ENCODE measurements at regions not wholly inside any gene's neighbourhood (a gene's known extent, or its start where the extent isn't known, plus 50 kb on each side); places are given as distances from the start of the nearest gene placed in this dataset.
"Not testable (repeated sequence)": the region's sequence is repeated elsewhere in the genome, so short reads cannot be mapped to it uniquely, and the experiment has no call there.

- DNase-seq = no peak
Measured at GRCh38 chr12:17097674-17098073, 491.7 kb upstream of the LMO3 start.

DNA sequence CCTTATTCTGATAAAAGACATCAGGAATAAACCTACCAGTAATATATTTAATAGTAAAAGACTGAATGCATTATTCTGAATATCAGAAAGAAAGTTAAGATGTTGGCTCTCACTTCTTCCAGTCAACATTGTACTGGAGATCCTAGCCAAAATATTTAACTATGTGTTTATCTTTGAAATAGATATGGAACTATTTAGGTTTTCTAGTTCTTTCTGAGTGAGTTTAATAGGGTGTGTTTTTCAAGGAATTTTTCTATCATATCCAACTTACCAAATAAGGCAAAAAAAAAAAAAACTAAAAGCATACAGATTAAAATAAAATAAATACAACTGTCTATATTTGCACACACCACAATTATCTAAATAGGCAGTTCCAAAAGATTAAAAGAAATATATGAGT lies 478.9 kb upstream of the LMO3 start:
- DNase-seq = no peak

DNA sequence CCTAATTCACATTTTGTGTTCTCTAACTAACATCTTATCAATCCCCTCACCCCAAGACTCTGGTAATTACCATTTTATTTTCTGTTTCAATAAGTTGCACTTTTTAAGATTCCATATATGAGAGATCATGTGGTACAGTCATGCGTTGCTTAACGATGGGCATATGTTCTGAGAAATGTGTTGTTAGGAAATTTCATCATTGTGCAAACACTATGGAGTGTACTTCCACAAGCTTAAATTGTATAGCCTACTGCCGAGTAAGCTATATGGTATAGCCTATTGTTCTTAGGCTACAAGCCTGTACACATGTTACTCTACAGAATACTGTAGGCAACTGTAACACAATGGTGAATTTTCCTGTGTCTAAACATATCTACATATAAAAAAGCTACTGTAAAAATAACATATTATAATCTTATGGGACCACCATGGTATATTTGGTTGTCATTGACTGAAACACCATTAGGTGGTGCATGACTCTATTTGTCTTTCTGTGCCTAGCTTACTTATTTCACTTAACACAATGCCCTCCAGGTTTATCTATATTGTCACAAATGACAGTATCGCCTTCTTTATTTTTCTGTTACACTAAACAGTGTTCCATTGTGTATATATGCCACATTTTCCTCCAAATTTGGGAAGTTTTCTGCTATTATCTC lies 473.4 kb upstream of the LMO3 start:
- no peak for DNase-seq

- DNase-seq = no peak
Measured at GRCh38 chr12:17077594-17077993, 471.6 kb upstream of the LMO3 start.

DNA sequence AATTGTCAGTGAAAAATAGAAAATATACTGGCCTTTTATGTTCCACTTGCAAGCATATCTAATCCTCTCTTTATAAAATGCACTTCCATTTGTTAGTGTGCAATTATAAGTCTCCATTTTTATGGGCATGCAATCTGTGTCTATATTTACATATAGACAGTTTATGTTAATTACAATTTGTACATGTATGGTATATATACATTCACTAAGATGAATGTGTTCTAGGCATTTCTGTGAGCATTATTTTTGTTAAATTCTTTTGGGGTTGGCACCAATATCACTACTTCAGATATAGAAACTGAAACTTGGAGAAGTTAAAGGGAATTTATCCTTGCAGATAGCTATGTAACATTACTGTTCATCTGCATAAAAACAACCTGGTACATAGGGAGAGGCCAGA lies 470.8 kb upstream of the LMO3 start:
- DNase-seq = no peak

DNA sequence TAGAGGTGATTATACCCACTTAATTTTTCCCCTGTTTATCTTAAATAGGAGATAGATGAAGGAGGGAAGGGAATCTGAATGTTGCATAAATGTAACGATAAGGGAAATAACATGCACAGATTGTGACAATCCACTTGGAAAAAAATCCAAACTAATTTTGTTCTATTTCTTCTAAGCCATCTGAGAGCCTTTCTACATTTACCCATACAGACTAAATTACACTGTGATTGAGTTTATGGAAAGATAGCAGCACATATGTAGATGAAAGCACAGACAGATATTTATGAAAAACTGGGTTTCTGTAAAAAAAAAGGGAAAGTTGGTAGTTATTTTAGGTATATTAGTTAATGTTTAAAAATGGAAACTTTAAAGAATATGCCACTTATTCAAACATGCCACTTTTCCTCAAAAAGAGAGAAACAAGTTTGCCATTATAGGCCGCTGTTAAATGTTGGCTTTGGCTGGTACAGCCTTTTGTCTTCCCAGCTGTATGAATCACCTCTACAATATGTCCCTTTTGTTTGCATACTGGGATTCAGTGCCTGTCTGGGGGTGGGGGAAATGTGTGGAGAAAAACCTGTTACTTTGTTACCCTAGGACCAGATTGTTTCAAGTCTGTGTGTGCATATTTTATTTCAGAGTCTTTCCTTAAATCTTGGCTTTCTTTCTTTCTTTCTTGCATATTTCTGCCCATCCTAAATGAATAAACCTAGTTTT lies 470.2 kb upstream of the LMO3 start:
- DNase-seq = no peak

DNA sequence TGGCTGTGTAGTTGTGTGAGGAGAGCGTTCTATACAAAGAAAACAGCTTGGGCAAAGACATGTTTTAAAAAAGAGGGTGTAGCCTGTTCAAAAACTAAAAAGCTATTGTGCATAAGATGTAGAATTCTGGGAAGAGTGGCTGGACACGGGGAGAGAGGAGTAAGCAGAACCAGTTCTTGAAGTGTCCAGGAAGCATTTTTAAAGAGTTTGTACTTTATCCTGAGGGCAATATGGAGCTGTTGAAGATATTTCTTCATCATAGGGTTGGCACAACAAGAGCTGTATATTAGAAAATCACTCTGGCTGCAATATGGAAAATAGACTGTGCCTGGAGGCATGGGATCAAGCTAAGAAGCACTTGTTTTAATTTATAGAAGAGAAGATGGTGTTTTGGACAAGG lies 458.9 kb upstream of the LMO3 start:
- no peak for DNase-seq

- no peak for DNase-seq
Measured at GRCh38 chr12:17062267-17063036, 456.5 kb upstream of the LMO3 start.

DNA sequence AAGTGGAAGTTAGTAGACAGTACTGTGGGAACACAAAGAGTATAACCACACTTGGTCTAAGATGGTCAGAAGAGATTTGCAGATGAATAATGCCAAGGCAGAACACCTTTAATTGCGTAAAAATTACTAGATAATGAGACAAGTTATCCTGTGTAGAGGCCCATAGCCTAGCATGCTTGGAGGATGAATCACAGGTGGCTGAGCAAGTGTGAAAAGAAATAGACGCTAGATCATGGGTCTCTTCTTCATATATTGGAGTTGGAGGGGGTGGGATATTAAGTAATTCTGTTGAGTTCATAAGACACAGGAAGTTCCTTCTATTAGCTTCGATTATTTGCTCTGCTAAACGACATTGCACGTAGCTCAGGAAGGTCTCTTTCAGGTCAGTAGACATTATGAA lies 454.3 kb upstream of the LMO3 start:
- no peak for DNase-seq

DNA sequence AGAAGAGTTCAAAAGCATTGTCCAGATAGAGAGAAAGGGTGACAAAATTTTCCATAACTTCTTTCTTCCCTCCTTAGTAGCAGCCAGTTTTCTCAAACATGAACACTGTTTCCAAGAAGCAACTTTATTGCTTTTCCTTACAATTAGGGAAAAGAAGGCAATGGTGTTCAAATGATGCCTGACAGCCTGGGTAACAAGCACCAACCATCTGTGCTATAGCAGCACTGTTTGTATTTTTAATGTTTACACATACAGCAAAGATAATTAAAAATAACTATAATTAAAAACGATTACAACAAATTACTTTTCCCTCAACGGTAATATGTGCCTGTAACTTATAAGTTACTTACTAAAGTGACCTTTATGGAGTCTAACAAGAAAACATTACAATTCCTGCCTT lies 450.6 kb upstream of the LMO3 start:
- DNase-seq = no peak

- no peak for DNase-seq
Measured at GRCh38 chr12:17038923-17039322, 433.0 kb upstream of the LMO3 start.

GRCh38 chr12:17035372-17035771 lies 429.4 kb upstream of the LMO3 start:
- no peak for DNase-seq

DNA sequence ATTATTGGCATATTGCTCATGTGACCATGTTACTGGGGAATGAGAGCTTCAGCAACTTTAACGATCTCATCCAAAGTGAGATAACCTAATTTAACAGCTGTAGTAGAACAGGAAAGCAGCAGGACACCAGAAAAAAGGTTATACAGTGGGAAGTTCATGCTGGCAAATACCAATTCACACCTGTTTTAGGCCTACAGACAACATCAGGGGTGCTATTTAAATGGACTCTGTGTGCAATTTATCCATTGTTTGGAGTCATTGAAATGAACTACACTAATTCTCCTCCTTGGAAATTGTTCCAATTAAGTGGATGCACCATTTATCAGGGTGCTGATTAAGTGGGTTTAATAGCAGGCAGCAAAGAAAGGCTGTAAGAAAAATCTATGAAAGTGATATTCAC lies 424.4 kb upstream of the LMO3 start:
- DNase-seq = no peak

- no peak for DNase-seq
Measured at GRCh38 chr12:17028348-17028747, 422.4 kb upstream of the LMO3 start.

DNA sequence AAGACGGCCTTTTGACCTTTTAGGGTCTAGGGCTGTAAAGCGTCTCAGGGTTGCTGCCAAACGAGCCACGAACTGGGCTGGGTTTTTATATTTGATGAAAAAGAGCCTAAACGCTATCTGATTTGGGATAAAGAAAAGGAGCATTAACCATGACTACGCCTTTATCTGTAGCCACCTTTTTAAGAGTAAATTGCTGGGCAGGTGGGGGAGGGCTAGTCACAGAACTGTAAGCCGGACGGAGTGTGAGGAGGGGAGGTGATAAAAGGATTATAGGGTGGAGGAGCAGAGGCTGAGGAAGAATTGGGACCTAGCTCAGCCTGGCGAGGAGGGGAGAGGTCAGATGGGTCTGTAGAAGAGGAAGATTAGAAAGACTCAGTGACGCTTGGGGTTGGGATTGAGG lies 419.5 kb upstream of the LMO3 start:
- not testable (repeated sequence) for DNase-seq

DNA sequence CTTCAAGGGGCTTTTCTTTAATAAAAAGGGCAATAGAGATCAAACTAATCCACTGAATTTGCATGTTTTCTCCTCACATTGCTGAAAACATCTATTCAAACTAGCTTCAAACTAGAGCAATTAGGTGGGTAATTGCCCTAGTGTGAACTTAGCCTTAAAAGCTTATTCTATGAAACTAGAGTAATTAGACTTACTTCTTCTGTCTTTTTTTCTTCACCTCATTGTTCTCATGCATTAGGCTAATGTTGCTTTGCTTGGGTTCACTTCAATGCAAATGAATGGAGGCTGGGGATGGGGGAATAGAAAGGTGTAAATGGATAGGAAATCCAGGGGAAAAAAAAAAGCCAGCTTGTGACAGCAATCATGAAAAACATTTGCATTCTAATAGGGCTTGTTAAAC lies 414.8 kb upstream of the LMO3 start:
- no peak for DNase-seq

GRCh38 chr12:17017402-17017801 lies 411.4 kb upstream of the LMO3 start:
- no peak for DNase-seq

DNA sequence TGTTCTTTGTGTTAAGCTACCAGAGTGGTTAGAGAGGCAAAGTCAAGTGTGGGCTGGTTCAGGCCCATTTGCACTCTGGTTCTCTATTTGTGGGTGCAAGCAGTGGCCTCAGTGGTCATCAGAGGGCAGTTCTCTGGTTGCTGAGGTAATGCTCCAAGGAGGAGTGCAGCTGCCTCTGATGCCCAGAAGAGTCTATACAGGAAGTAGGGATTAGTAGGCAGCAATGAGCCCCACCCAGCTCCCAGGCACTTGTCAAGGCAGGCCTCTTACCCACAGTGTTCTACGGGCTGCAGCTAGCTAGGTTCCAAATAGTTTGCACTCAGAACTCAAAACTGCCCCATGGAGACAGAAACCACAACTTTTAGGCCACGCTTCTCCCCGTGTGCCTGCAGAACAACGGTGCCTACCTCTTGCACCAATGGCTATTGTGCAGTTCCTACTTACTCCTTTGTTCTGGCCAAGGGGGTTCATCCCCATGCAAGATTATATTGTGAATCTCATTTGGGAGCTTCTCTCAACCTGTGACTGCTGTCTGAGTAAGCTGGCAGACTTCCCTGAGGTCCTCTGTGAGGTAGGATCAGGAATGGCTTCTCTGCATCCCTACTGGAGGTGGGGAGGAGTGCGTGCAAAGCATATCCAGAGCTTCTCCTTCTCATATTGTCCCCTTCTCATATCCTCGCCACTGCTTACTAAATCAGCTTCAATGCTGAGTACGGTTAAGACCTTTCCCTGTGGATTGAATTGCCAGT lies 410.3 kb upstream of the LMO3 start:
- DNase-seq = no peak

DNA sequence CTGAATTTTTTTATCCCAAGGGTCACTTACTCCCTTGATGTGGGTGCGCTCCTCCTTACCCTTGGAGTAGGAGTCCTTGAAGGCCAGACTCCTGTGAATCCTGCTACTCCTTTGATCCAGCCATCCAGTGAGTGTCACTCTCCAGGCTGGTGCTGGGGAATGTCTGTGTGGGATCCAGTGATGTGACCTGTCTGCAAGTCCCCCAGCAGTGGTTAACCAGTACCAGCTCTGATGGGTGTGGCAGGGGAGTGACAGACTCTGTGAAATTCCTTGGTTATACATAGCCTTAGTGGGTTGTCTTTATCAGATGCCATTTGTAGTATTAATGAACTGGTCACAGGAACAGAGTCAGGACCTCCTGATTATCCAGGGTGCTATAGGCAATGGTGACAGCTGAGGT lies 409.5 kb upstream of the LMO3 start:
- DNase-seq = no peak

GRCh38 chr12:17007442-17008040 lies 401.6 kb upstream of the LMO3 start:
- not testable (repeated sequence) for DNase-seq

- DNase-seq = not testable (repeated sequence)
Measured at GRCh38 chr12:16998538-16998937, 392.6 kb upstream of the LMO3 start.

- no peak for DNase-seq
Measured at GRCh38 chr12:16984484-16984883, 378.5 kb upstream of the LMO3 start.

Measured in right lung (tissue), 2 donors.